HFFc6 (cell line): ENCODE measurements at regions not wholly inside any gene's neighbourhood (a gene's known extent, or its start where the extent isn't known, plus 50 kb on each side); places are given as distances from the start of the nearest gene placed in this dataset.
"Not testable (repeated sequence)": the region's sequence is repeated elsewhere in the genome, so short reads cannot be mapped to it uniquely, and the experiment has no call there.

ENCODE experiments used
- DNase-seq: peaks from one replicate; pipeline ENCODE4 v3.0.0-alpha.2; 2018
- H3K27ac Mint-ChIP-seq: 2 replicates; pipeline ENCODE4 v1.8.0; 2020; ENCODE audit warnings: mild to moderate bottlenecking, mixed read lengths
- H3K27me3 Mint-ChIP-seq: 2 replicates; pipeline ENCODE4 v1.8.0; 2021; ENCODE audit warnings: mild to moderate bottlenecking, moderate library complexity, mixed read lengths; ENCODE audit not compliant: insufficient read depth
- H3K36me3 Mint-ChIP-seq: 2 replicates; pipeline ENCODE4 v1.8.0; 2021; ENCODE audit warnings: low read depth, mixed read lengths
- H3K4me1 Mint-ChIP-seq: 2 replicates; pipeline ENCODE4 v1.8.0; 2020; ENCODE audit warnings: low read depth, mixed read lengths
- H3K4me3 Mint-ChIP-seq: 2 replicates; pipeline ENCODE4 v1.8.0; 2020; ENCODE audit warnings: mild to moderate bottlenecking, moderate library complexity, mixed read lengths
- H3K9me3 Mint-ChIP-seq: 2 replicates; pipeline ENCODE4 v1.8.0; 2020; ENCODE audit warnings: mild to moderate bottlenecking, mixed read lengths
- CTCF ChIP-seq: fragments of 200-600 bp; sonication (generic); IDR thresholded peaks from 2 replicates; pipeline ENCODE4 v1.5.0; 2021; ENCODE audit warnings: antibody characterized with exemption, mild to moderate bottlenecking

DNA sequence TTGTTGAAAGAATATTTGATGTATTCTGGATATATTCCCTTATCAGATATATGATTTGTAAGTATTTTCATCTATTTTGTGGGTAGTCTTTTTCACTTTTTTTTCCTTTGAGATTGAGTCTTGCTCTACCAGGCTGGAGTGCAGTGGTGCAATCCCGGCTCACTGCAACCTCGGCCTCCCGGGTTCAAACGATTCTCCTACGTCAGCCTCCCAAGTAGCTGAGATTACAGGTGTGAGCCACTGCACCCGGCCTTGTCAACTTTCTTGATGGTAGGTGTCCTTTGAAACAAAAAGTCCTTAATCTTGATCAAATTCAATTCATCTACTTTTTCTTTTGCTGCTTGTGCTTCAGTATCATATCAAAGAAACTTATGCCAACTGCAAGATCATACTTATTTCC, 297.2 kb upstream of the NRSN1 start:
- H3K27me3 Mint-ChIP-seq: no peaks in the 10 kb centered on the region
- no peak overlapping the region for H3K27ac Mint-ChIP-seq
- no peak for TF ChIP-seq CTCF
- no peaks in the 10 kb centered on the region for H3K4me1 Mint-ChIP-seq
- DNase-seq: no peak
- peaks cover 33% of the 10 kb centered on the region for H3K9me3 Mint-ChIP-seq
- H3K36me3 Mint-ChIP-seq: no peaks in the 10 kb centered on the region
- H3K4me3 Mint-ChIP-seq: no peak overlapping the region

GRCh38 chr6:23841116-23841515, 284.9 kb upstream of the NRSN1 start:
- peaks cover 41% of the 10 kb centered on the region for H3K9me3 Mint-ChIP-seq
- H3K27ac Mint-ChIP-seq: no peak overlapping the region
- no peaks in the 10 kb centered on the region for H3K27me3 Mint-ChIP-seq
- TF ChIP-seq CTCF: no peak
- H3K4me3 Mint-ChIP-seq: no peak overlapping the region
- no peaks in the 10 kb centered on the region for H3K36me3 Mint-ChIP-seq
- H3K4me1 Mint-ChIP-seq: no peaks in the 10 kb centered on the region
- DNase-seq: no peak

DNA sequence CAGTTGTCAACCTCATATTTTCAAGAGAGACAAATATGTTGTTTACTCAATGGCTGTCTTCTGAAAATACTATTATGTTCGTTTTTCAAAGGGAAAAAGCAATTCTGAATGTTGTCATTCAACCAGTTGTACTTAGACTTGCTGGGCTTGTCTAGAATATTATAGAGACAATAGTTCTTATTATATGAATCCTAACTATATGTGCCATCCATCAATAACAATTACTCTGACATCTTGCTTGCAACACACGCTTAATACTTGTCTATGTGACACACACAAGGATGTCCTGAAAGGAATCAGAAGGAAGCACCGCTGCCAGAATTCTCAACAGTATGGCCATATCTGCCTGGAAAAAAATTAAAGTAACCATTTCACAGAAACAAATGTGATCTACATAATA, 283.3 kb upstream of the NRSN1 start:
- H3K4me3 Mint-ChIP-seq: no peak overlapping the region
- H3K27ac Mint-ChIP-seq: no peak overlapping the region
- no peaks in the 10 kb centered on the region for H3K27me3 Mint-ChIP-seq
- H3K4me1 Mint-ChIP-seq: no peaks in the 10 kb centered on the region
- TF ChIP-seq CTCF: no peak
- no peak for DNase-seq
- peaks cover 45% of the 10 kb centered on the region for H3K9me3 Mint-ChIP-seq
- no peaks in the 10 kb centered on the region for H3K36me3 Mint-ChIP-seq

GRCh38 chr6:23851522-23851921, 274.5 kb upstream of the NRSN1 start:
- no peaks in the 10 kb centered on the region for H3K36me3 Mint-ChIP-seq
- H3K4me1 Mint-ChIP-seq: no peaks in the 10 kb centered on the region
- TF ChIP-seq CTCF: no peak
- no peak overlapping the region for H3K27ac Mint-ChIP-seq
- H3K27me3 Mint-ChIP-seq: no peaks in the 10 kb centered on the region
- no peak for DNase-seq
- no peak overlapping the region for H3K4me3 Mint-ChIP-seq
- H3K9me3 Mint-ChIP-seq: peaks cover 44% of the 10 kb centered on the region

DNA sequence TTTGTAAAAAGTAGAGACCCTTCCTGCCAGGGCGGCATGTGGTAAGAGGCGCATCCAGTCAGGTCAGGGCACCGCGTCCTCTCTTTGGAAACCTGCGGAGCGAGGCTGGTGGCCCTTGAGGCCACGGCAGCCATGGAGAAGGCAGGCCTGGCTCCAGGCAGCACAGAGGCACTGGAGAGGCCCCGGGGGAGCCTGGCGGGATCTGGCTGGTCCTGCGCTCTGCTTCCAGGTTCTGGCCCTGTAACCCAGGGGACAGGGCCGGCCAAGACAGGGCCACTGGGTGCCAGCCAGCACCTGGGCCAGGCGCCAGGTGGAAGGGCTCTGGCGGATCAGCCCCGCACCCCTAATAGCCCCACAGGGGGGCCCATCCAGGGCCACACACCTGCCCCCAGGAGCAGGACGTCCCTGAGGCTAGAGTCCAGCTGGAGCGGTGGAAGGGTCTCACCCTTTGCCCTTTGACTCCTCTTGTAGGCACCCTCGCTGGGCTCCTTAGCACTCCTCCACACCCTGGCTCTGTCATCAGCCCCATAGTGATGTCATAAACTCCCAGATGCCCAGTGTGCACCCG, 272.4 kb upstream of the NRSN1 start:
- H3K36me3 Mint-ChIP-seq, H3K27ac Mint-ChIP-seq, H3K4me3 Mint-ChIP-seq: not testable (repeated sequence)

DNA sequence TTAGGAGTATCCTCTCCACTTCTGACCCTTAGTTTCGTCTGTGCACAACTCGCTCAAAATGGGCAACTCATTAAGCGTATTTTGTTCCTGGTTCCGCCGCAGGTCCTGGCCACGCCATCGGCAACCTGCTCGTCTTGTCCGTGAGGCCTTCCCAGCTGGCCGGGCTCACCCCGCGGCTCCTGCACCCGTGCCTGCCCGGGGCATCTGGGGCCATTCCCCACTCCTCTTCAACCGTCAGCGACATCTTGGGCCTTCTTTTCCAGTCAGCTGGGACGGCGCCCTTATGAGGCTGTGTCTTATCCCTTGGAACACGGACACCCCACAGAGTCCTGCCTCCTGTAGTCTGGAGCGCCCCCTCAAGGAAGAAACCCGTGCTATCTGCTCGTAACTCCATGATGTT, 271.9 kb upstream of the NRSN1 start:
- H3K4me3 Mint-ChIP-seq, H3K27ac Mint-ChIP-seq, H3K27me3 Mint-ChIP-seq, DNase-seq, H3K36me3 Mint-ChIP-seq, H3K4me1 Mint-ChIP-seq: not testable (repeated sequence)
- H3K9me3 Mint-ChIP-seq: peaks cover 54% of the 10 kb centered on the region

More for the DNA sequence above, 272.4 kb upstream of the NRSN1 start:
- not testable (repeated sequence) for H3K4me1 Mint-ChIP-seq, DNase-seq, H3K27me3 Mint-ChIP-seq
- H3K9me3 Mint-ChIP-seq: peaks cover 56% of the 10 kb centered on the region
